ENCODE measurements at regions not wholly inside any gene's neighbourhood (a gene's known extent, or its start where the extent isn't known, plus 50 kb on each side); places are given as distances from the start of the nearest gene placed in this dataset.

GRCh38 chr9:32265037-32265436 lies 119.4 kb upstream of the ACO1 start:
- Histone ChIP-seq H3K27me3 (ENCODE audit: control insufficient read depth in 2 of 2, insufficient read depth in 2 of 2, low read length in 2 of 2) (no peaks in the 10 kb centered on the region), H2AFZ (ENCODE audit: low read depth, low read length) (no peak overlapping the region), H3K9me3 (replicated peaks; ENCODE audit: control insufficient read depth, insufficient read depth, low read length) (no peaks in the 10 kb centered on the region), H3K4me2 (ENCODE audit: insufficient read depth, low read length) (no peak overlapping the region), H3K79me2 (ENCODE audit: control insufficient read depth, insufficient read depth, low read length) (no peaks in the 10 kb centered on the region), H3K4me1 (ENCODE audit: control insufficient read depth, extremely low read depth, insufficient read depth, low read length) (no peaks in the 10 kb centered on the region), H3K4me3 (replicated peaks in 1 of 3; ENCODE audit: insufficient read depth in 1 of 3, low read depth in 1 of 3, low read length in 3 of 3) (no peak overlapping the region), H4K20me1 (replicated peaks; ENCODE audit: control insufficient read depth, extremely low read depth, insufficient read depth, low read length) (no peaks in the 10 kb centered on the region), H3K27ac (ENCODE audit: insufficient read depth, low read depth, low read length) (no peak overlapping the region), H3K36me3 (ENCODE audit: control insufficient read depth in 2 of 2, extremely low read depth in 1 of 2, insufficient read depth in 2 of 2, low read length in 2 of 2) (no peaks in the 10 kb centered on the region), H3K9ac (replicated peaks; ENCODE audit: extremely low read depth, insufficient read depth, low read length) (no peak overlapping the region), H3K9me1 (replicated peaks; ENCODE audit: control insufficient read depth, extremely low read depth, insufficient read depth, low read length) (no peaks in the 10 kb centered on the region)
- DNase-seq (ENCODE audit: low read depth, low spot score) (no peak), FAIRE-seq (no peak)
- ChIA-PET POLR2A (no interaction called here), CTCF (no interaction called here)
- intact Hi-C loops (cut with micrococcal nuclease) (no loop called here), dilution Hi-C loops (cut with MboI; ENCODE audit: extremely low pct_ligation_motif_present, low sequenced_read_pairs) (no loop called here)
- TF ChIP-seq FOS (IDR thresholded peaks at IDR 0.05; ENCODE audit: borderline replicate concordance, insufficient read depth, low read length) (no peak), CTCF (IDR thresholded peaks at IDR 0.05; ENCODE audit: extremely low read depth in 1 of 2, insufficient read depth in 1 of 2, low read depth in 1 of 2, low read length in 2 of 2) (no peak), MAX (IDR thresholded peaks at IDR 0.05; ENCODE audit: insufficient read depth, insufficient read length) (no peak), MYC (IDR thresholded peaks at IDR 0.05; ENCODE audit: low read depth, low read length) (no peak), GATA2 (IDR thresholded peaks at IDR 0.05; ENCODE audit: insufficient read depth, insufficient read length, low read depth, low read length) (no peak), POLR2A (IDR thresholded peaks at IDR 0.05; ENCODE audit: low read depth, low read length) (no peak), EZH2 (IDR thresholded peaks at IDR 0.05; ENCODE audit: borderline replicate concordance, low read depth, low read length, severe bottlenecking) (no peak), JUN (IDR thresholded peaks at IDR 0.05; ENCODE audit: borderline replicate concordance, insufficient read depth, insufficient read length, low read depth) (no peak), POLR2AphosphoS5 (IDR thresholded peaks at IDR 0.05; ENCODE audit: insufficient read depth, low read depth, low read length) (no peak)
- BruUV-seq (replicated peaks) = no TSS peak
